ENCODE measurements at regions not wholly inside any gene's neighbourhood (a gene's known extent, or its start where the extent isn't known, plus 50 kb on each side); places are given as distances from the start of the nearest gene placed in this dataset.
"Not testable (repeated sequence)": the region's sequence is repeated elsewhere in the genome, so short reads cannot be mapped to it uniquely, and the experiment has no call there.

GRCh38 chr4:107492566-107492965, 227.5 kb downstream of the PAPSS1 start:
- H3K79me2 ChIP-seq: no peaks in the 10 kb centered on the region
- no peaks in the 10 kb centered on the region for H3K4me1 ChIP-seq (ENCODE audit: insufficient read depth)
- no peak overlapping the region for H3K27ac ChIP-seq
- no peaks in the 10 kb centered on the region for H3K36me3 ChIP-seq (replicated peaks; ENCODE audit: insufficient read depth, low read depth)
- TF ChIP-seq CTCF (IDR thresholded peaks at IDR 0.05; ENCODE audit: poor library complexity) (no peak), EZH2 (IDR thresholded peaks at IDR 0.05; ENCODE audit: borderline replicate concordance) (no peak), EZH2phosphoT487 (IDR thresholded peaks at IDR 0.05; ENCODE audit: low read depth, severe bottlenecking, unreplicated experiment) (no peak)
- H3K9me2 ChIP-seq (replicated peaks; ENCODE audit: insufficient read depth): no peaks in the 10 kb centered on the region
- 85% methylated on average over 5 of the region's 5 CpGs for WGBS (ENCODE audit: low lambda C conversion rate, missing lambda C conversion rate)
- H4K20me1 ChIP-seq (ENCODE audit: insufficient read depth, poor library complexity, severe bottlenecking): no peaks in the 10 kb centered on the region
- H3K4me2 ChIP-seq: no peak overlapping the region
- no peaks in the 10 kb centered on the region for H3K9me3 ChIP-seq (ENCODE audit: low read depth)
- DNase-seq (ENCODE audit: low spot score): no peak
- H2AFZ ChIP-seq: no peak overlapping the region
- no peaks in the 10 kb centered on the region for H3K27me3 ChIP-seq
- no peak overlapping the region for H3K4me3 ChIP-seq

DNA sequence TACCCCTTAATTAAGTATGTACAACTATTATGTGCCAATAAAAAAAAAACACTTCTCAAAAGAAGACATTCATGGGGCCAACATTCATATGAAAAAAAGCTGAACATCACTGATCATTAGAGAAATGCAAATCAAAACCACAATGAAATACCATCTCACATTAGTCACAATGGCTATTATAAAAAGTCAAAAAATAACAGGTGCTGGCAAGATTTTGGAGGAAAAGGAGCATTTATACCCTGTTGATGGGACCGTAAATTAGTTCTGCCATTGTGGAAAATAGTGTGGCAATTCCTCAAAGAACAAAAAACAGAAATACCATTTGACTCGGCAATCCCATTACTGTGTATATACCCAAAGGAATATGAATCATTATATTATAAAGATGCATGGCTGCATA, 229.9 kb downstream of the PAPSS1 start:
- no peak for TF ChIP-seq CTCF (IDR thresholded peaks at IDR 0.05; ENCODE audit: poor library complexity)
- Histone ChIP-seq H3K36me3 (replicated peaks; ENCODE audit: insufficient read depth, low read depth) (no peaks in the 10 kb centered on the region), H4K20me1 (ENCODE audit: insufficient read depth, poor library complexity, severe bottlenecking) (no peaks in the 10 kb centered on the region), H3K4me1 (ENCODE audit: insufficient read depth) (no peaks in the 10 kb centered on the region), H3K79me2 (no peaks in the 10 kb centered on the region), H3K9me3 (ENCODE audit: low read depth) (no peaks in the 10 kb centered on the region), H3K27ac (no peak overlapping the region), H3K4me3 (no peak overlapping the region), H3K9me2 (replicated peaks; ENCODE audit: insufficient read depth) (no peaks in the 10 kb centered on the region), H3K27me3 (no peaks in the 10 kb centered on the region), H2AFZ (no peak overlapping the region), H3K4me2 (no peak overlapping the region)
- no peak for DNase-seq (ENCODE audit: low spot score)
- WGBS (ENCODE audit: low lambda C conversion rate, missing lambda C conversion rate): 98% methylated on average over 2 of the region's 2 CpGs

DNA sequence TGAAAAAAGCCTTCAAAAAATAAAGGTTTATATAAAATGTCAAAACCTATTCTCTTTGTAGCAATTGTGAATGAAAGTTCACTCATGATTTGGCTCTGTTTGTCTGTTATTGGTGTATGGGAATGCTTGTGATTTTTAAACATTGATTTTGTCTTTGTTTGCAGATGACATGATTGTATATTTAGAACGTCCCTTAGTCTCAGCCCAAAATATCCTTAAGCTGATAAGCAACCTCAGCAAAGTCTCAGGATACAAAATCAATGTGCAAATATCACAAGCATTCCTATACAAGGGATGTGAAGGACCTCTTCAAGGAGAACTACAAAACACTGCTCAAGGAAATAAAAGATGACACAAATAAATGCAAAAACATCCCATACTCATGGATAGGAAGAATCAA, 236.4 kb downstream of the PAPSS1 start:
- DNase-seq (ENCODE audit: low spot score); H2AFZ ChIP-seq; H3K9me3 ChIP-seq (ENCODE audit: low read depth); H4K20me1 ChIP-seq (ENCODE audit: insufficient read depth, poor library complexity, severe bottlenecking); H3K9me2 ChIP-seq (replicated peaks; ENCODE audit: insufficient read depth); H3K4me2 ChIP-seq; H3K36me3 ChIP-seq (replicated peaks; ENCODE audit: insufficient read depth, low read depth); H3K79me2 ChIP-seq; H3K27ac ChIP-seq; H3K4me1 ChIP-seq (ENCODE audit: insufficient read depth); H3K27me3 ChIP-seq; H3K4me3 ChIP-seq: not testable (repeated sequence)
- WGBS (ENCODE audit: low lambda C conversion rate, missing lambda C conversion rate): 56% methylated on average over 1 of the region's 1 CpG

GRCh38 chr4:107482546-107482945, 237.5 kb downstream of the PAPSS1 start:
- WGBS (ENCODE audit: low lambda C conversion rate, missing lambda C conversion rate): 61% methylated on average over 2 of the region's 2 CpGs
- Histone ChIP-seq H4K20me1 (ENCODE audit: insufficient read depth, poor library complexity, severe bottlenecking) (no peaks in the 10 kb centered on the region), H3K9me2 (replicated peaks; ENCODE audit: insufficient read depth) (no peaks in the 10 kb centered on the region), H3K36me3 (replicated peaks; ENCODE audit: insufficient read depth, low read depth) (no peaks in the 10 kb centered on the region), H2AFZ (no peak overlapping the region), H3K4me3 (no peak overlapping the region), H3K27ac (no peak overlapping the region), H3K27me3 (no peaks in the 10 kb centered on the region), H3K9me3 (ENCODE audit: low read depth) (no peaks in the 10 kb centered on the region), H3K4me2 (no peak overlapping the region), H3K4me1 (ENCODE audit: insufficient read depth) (no peaks in the 10 kb centered on the region), H3K79me2 (no peaks in the 10 kb centered on the region)
- DNase-seq (ENCODE audit: low spot score): no peak
- TF ChIP-seq CTCF (IDR thresholded peaks at IDR 0.05; ENCODE audit: poor library complexity): no peak
- no peak for TF ChIP-seq EZH2phosphoT487 (IDR thresholded peaks at IDR 0.05; ENCODE audit: low read depth, severe bottlenecking, unreplicated experiment)

Measured in hepatocyte (in vitro differentiated cells).